Skeletal muscle cell (primary cell): ENCODE measurements at regions not wholly inside any gene's neighbourhood (a gene's known extent, or its start where the extent isn't known, plus 50 kb on each side); places are given as distances from the start of the nearest gene placed in this dataset.

Experiments used
- DNase-seq: peaks from one replicate; pipeline ENCODE4 v3.0.0-alpha.2; 2010; ENCODE audit warnings: low read depth
- H3K4me3 ChIP-seq: 2 replicates; pipeline ENCODE4 v1.5.1; 2011; ENCODE audit warnings: low read depth, mild to moderate bottlenecking, control low read depth, low read length, moderate library complexity

DNA sequence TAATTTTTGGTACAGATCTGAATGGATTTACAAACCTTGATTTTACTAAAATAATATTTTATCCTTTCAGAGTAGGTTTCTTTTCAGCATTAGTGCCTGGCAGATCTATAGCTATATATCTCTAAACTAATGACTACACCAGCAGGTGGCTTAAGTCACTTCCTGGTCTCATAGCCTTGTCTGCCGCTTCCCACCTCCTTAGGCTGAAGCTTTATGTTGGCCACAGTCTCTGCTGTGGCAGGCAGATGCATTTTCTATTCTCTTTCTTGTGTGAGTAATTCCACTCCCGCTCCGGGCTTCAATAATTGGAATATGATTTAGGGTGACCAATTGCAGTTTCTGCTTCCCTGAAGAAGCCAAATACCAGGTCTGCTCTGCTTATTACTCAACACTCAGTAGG lies 226.8 kb upstream of the HS3ST5 start:
- no peak overlapping the region for H3K4me3 ChIP-seq
- DNase-seq: no peak

DNA sequence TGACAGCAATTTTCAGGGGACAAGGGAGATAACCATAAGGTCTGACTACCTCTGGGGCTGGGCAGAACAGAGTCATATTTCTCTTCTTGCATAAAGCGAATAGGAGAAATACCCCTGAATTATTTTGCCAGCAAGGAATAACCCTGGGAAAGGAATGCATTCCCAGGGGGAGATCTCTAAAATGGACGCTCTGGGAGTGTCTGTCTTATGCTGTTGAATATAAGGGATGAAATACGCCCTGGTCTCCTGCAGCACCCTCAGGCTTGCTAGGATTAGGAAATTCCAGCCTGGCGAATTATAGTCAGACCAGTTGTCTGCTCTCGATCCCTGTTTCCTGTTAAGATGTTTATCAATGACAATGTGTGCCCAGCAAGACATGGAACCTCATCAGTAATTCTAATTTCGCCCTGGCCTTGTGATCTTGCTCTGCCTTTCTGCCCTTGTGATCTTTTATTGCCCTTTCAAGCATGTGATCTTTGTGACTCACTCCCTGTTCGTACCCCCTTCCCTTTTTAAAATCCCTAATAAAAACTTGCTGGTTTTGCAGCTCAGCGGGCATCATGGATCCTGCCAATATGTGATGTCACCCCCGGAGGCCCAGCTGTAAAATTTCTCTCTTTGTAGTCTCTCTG lies 221.6 kb upstream of the HS3ST5 start:
- H3K4me3 ChIP-seq: no peak overlapping the region
- no peak for DNase-seq

DNA sequence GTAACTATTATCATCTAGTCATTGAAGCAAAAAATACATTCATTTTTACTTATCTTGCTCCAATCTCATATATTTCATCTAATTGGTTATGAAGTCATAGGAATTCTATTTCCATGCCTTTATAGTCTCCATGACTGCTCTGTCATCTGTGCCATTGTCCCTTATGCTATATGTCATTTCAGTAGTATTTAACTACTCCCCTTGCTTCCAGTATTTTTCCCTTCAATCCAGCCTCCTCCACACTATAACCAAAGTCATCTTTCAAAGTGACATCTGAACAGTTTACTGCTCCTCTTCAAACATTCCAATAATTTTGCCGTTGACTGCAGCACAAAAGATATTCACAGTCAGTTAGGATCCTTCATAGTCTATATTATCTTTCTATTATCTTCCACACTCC lies 216.6 kb upstream of the HS3ST5 start:
- DNase-seq: no peak
- no peak overlapping the region for H3K4me3 ChIP-seq

DNA sequence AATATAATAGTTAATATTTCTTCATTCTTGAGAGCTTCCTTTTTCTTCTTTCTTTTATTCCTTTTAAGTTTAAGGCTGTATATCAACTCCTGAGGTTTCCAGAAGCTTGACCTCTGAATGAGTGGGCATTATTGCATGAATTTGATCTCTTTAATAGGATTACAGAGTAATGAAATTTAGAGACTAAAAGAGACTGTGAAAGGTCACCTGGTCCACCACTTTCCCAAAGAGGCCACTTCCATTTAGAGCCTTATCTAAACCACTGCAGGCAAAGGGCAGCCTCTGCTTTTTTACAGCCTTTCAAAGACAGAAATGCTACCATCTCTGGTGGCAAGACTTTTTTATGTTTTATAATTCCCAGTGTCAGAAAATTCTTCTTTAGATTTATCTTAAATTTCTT lies 215.3 kb upstream of the HS3ST5 start:
- DNase-seq: no peak
- no peak overlapping the region for H3K4me3 ChIP-seq

DNA sequence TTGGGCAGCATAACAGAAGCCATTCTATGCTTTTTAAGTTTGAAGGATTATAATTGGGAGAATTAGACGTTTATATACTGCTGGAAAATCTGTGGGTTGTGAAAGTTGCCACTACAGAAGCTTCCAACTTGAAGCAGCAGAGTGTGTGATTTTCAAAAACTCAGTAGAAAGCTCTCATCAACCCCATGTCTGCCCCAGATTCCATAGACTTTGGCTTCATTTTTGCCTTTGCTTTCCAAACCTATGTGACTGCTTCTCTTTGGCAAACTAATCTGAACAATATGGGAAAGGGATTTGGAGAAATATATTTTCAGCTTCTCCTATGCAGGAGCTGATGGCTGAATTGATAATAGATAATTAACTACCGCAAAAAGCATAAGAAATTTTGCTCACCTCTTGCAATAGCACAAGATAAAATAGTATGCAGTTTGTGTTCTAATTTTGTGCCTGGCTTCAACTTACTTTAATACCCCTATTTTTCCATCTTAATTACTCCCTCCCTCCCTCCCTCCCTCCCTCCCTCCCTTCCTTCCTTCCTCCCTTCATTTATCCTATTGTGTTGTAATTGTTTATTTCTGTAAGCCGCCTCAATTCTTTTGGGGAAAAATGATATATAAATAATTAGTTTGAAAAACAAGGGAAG lies 214.1 kb upstream of the HS3ST5 start:
- DNase-seq: no peak
- no peak overlapping the region for H3K4me3 ChIP-seq

DNA sequence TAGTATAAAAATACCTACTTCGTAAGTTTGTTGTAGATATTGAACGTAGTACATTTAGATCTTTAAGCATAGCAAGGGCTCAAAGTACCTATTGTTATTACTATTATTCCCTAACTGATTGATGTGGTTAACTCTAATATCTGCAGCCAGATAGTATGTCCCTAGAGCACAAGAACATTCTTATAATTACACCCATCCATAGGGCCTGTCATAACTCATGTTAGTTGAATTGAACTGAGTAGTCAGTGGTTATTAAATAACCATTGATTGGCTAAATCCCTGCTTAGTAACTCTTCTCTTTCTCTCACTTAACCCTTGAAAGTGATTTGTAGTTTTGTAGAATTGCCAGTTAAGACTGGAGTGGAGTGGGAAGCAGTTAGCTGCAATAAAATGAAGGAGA lies 207.5 kb upstream of the HS3ST5 start:
- DNase-seq: no peak
- H3K4me3 ChIP-seq: no peak overlapping the region

DNA sequence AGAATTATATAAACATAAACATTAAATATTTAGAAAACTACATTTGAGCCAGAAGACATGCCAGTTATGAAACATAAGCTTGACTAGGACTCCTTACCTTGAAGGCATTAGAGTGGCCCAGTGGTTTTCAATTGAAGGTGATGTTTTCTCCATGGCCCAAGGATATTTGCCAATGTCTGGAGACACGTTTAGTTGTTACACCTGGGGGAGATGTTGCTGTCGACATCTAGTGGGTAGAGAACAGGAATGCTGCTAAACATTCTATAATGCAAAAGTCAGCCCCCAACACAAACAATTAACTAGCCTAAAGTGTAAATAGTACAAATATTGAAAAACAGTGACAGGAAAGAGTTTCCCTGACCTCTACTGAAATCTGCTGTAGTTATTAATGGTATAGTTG lies 200.9 kb upstream of the HS3ST5 start:
- H3K4me3 ChIP-seq: no peak overlapping the region
- DNase-seq: no peak

DNA sequence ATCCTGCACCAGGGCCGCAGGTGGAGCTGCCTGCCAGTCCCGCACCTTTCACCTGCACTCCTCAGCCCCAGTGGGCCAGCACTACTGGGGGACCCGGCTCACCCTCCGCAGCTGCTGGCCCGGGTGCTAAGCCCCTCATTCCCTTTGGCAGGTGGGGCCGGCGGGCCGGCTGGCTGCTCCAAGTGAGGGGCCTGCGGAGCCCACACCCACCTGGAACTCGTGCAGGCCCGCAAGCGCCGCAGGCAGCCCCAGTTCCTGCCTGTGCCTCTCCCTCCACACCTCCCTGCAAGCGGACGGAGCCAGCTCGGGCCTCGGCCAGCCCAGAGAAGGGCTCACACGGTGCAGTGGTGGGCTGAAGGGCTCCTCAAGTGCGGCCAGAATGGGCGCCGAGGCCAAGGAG lies 199.0 kb upstream of the HS3ST5 start:
- no peak overlapping the region for H3K4me3 ChIP-seq
- no peak for DNase-seq

DNA sequence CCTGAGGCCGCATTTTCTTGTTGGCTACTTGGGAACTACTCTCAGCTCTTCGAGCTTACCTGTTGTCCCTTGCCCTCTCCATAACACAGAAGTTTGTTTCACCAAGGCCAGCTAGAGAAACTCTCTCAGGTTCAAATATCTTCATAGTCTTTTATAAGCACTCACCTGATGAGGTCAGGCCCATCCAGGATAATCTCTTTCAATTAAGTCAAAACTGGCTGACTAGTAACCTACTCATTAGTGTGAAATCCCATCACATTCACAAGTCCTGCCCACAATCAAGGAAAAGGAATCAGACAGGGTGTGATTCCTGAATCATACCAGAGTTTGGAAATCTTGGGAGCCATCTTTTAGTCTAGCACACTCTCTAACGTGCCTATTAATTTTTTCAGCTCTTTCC lies 195.2 kb upstream of the HS3ST5 start:
- no peak for DNase-seq
- H3K4me3 ChIP-seq: no peak overlapping the region

DNA sequence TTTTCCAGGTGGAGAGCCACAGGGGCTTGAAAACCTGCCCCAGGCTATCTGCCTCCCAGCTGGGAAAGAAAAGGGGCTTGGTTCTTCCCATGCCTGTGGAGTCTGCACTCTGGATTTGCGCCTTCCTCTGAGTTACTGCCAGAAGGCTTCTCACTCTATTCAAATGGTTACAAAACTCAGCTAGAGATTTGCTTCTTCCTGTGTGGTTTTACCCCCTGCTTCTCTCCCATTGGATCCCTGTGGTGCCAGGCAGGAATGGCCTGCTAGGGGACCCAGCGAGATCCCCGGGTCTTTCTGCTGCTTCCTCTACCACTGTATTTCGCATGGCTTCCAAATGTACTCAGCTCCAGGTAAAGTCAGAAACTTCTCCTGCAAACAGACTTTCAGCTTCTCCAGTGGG lies 192.0 kb upstream of the HS3ST5 start:
- H3K4me3 ChIP-seq: no peak overlapping the region
- DNase-seq: no peak

DNA sequence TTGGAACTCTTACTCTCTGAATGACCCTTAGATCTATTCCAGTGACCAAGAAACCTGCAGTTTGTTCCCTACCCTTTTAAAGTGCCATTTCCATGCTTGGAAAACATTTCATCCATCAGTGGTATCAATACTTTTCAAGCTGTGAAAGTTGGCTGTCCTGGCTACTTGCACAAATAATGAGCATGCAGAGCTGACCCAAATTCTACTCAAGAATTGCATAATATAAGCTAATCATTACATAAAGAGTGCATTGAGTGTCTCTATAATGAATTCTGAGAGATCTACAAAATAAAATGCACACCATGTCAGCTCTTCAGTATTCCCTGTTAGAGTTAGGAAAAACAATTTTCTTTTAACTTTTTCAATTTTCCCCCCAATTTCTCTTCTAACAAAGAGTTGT lies 181.3 kb upstream of the HS3ST5 start:
- no peak overlapping the region for H3K4me3 ChIP-seq
- no peak for DNase-seq

DNA sequence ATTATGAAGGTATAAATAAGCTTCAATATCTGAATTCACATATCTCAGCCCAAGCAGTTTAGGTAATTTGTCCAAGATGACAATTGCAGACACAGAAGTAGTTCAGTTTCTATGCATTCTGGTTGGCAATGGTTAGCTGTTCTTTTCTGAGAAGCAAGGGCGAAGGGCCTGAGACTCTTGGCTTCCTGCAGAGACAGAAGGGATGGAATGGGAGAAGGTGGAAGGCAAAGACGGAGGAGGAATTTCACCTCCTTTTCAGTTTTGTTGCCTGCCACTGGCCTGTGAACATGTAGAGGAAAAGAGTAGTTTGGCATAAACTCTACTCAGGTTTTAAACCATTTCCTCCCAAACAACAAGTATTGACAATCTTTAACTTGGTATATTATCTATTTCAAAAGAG lies 180.7 kb upstream of the HS3ST5 start:
- no peak for DNase-seq
- no peak overlapping the region for H3K4me3 ChIP-seq

DNA sequence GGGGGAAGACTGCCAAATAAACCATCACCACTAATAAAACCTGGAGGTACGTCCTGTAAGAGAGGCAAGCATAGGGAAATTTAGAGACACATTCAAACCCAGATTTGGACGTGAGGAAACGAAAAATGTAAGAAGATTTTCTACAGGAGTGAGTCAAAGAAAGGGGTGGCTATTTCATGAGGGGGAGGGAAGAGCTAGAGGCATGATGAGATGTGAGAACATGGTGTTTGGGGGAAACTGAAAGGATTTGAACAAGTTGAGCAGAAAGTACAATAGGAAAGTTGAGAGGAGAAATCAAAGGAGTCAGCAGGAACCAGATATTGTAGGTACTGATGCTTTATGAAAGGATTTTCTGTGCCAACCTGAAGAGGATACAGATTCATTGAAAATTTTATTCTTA lies 179.1 kb upstream of the HS3ST5 start:
- H3K4me3 ChIP-seq: no peak overlapping the region
- DNase-seq: no peak

DNA sequence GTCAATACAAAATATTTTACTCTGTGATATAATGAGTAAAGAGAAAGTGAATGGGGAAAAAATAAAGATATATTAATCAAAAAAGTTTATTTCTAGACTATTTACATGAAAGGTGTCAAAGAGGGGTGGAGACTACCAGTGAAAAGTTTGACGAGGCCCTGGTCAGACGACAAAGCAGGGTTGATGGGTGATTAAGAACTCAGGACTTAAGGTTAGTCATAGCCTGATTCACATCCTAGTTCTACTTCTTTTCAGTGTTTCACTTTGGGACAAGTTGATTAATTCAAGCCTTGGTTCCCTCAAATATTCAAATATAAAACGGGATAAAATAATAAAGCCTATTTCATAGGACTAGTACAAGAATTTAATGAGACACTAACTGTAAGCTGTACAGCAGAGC lies 178.2 kb upstream of the HS3ST5 start:
- no peak for DNase-seq
- H3K4me3 ChIP-seq: no peak overlapping the region

DNA sequence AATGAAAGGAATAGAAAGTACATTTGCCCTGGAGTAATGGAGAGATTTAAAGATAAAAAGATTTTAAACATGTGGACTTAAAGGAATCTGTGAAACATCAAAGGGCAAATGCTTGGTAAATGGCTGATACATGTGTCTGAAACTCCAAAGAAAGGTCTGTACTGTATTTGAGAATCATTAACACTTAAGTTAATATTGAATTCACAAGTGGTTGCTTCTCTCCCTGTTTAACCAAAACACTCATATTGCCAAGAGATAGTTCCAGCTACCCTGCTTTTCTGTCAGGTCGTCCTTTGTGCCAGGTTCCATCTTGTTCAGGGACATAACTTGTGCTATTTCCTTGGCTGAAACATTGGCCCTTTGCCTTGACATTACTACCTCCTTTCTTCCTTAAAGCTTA lies 171.3 kb upstream of the HS3ST5 start:
- no peak overlapping the region for H3K4me3 ChIP-seq
- DNase-seq: no peak

DNA sequence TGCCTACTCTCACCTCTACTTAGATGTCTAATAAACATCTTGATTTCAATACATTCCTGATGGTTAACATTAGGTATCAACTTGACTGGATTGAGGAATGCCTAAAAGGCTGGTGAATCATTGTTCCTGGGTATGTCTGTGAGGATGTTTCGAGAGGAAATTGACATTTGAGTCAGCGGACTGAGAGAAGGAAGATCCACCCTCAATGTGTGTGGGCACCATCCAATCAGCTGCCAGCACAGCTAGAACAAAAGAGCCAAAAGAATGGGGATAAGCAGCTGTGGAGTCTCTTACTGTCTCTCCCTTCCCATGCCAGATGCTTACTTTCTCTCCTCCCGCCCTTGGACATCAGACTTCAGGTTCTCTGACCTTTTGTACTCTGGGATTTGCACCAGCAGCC lies 128.6 kb upstream of the HS3ST5 start:
- DNase-seq: no peak
- H3K4me3 ChIP-seq: no peak overlapping the region

DNA sequence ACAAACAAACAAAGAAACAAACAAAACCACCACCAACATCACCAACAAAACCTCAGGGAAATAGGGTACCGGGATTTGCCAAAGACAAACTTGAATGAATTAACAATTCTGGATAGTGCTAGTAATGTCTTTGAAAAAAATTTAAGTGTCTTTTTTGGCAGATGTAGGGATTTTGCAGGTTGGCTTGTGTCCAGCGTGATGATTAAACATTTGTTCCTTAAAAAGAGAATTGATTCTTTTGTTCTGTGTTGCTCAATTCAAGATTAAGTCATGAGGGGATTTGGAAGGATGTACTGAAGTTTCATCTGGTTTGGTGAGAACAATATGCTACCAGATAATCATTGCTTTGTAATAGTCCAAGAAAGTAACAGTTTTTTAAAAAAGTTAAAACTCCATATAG lies 125.1 kb upstream of the HS3ST5 start:
- DNase-seq: no peak
- H3K4me3 ChIP-seq: no peak overlapping the region

DNA sequence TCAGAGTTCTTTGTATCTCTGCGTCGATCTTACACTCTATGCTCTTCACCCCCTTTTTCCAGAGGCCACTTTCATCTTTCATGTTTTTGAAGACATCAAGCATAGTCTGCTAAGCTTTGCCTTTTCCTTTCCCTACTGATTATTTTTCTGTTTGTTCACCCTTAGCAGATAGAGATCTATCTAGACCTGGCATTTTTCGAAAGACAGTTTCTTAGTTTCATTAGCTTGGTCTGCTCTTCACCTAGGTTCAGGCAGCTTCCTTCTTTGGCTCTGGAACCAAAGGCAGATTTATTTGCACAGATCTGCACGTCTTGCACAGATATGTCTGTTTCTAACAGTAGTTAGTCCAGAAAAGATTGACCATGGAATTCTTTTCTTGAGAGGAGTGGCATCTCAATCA lies 122.7 kb upstream of the HS3ST5 start:
- H3K4me3 ChIP-seq: no peak overlapping the region
- DNase-seq: no peak

DNA sequence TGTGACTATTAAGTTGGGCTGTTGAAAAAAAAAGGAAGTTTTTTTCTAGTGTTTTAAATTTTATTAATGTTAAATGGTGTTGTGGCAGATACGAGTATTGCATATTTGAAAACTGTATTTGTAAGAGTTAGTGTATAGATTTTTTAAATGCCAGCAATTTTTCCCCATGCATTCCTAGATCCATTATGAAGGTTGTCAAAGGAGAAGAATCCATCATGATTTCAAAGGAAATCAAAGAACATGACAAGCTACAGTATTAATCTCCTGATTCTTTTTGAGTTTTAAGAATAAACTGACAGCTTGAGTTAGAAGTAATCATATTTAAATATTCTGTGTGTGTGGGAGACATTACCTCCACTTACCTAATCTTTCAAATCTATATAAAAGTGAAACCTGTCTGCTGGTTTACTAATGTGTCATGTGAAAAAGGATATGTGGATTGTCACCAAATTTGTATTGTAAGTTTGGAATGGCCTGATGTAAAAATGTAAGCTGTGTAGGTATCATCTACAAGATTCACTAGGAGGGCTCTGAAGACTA lies 111.0 kb upstream of the HS3ST5 start:
- no peak overlapping the region for H3K4me3 ChIP-seq
- DNase-seq: no peak

DNA sequence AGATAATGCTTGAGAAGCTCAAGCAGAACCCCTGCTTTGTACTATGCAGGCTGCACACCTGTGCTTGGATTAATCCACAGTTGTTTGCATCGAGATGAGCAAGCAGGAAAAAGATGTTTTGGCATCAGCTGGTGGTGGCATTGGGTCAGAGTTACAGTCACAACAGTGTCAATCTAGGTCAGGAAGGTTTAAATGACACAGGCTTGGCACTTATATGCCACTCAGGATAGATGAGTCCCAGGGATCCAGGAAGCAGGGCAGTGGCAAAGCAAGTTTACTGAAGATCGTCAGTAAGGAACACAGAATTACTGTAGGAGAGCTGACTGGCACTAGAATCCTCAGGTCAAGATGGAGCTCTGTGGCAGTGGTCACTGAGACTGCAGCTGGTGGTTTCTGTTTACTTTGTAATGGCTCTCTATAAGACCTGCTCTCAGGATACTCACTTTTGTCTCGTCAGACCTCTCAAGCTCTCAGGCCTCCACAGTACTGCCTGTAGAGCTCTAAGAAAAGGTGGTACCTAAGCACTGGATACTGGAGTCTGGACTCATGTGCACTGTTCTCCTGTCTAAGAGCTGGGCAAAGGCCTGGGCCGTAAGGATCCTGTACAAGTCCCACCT lies 110.1 kb upstream of the HS3ST5 start:
- no peak for DNase-seq
- H3K4me3 ChIP-seq: no peak overlapping the region

DNA sequence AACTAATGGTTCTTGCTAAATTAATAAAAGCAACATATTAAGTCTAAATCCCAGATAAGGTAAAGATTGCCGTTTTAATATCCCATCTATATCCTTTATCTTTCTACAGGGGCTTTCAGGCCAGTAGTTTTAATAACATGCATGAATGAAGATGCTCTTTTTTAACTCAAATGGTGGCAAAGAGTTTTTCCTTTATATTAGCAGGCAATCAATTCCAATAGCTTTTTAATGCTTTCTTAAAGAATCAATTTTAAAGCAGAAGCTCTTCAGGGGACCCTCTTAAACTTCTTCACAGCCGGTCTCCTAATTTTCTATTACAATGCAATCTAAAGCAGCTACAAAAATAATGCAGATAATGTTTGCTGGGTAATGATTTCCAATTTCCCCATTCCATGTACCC lies 107.8 kb upstream of the HS3ST5 start:
- DNase-seq: no peak
- no peak overlapping the region for H3K4me3 ChIP-seq
